H1 (cell line): ENCODE measurements at regions not wholly inside any gene's neighbourhood (a gene's known extent, or its start where the extent isn't known, plus 50 kb on each side); places are given as distances from the start of the nearest gene placed in this dataset.

ENCODE experiments used
- TF ChIP-seq, protein P1 (sequence below): IDR thresholded peaks from 2 replicates; pipeline ENCODE4 v1.6.1; 2012; ENCODE audit warnings: low read length, inconsistent platforms

DNA sequence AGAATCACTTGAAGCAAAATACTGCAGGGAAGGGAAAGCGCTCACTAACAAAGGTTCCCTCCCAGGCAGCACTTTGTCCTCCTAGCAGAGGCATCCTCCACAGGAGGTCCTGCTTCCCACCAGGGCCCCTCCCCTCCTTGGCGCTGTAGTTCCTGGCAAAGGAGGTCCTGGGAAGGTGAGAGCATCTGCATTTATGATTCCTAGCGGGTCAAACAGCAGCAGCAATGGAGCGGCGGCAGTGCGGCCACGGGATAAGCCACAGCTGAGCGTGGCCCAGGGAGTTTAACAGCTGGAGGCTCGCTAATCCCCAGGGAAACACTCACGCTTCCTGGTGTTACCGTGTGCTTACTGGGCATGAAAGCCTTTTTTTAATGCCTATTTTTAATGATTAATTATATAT is 185.8 kb downstream of the TTLL2 start (continued):
- TF ChIP-seq, protein P1, sequence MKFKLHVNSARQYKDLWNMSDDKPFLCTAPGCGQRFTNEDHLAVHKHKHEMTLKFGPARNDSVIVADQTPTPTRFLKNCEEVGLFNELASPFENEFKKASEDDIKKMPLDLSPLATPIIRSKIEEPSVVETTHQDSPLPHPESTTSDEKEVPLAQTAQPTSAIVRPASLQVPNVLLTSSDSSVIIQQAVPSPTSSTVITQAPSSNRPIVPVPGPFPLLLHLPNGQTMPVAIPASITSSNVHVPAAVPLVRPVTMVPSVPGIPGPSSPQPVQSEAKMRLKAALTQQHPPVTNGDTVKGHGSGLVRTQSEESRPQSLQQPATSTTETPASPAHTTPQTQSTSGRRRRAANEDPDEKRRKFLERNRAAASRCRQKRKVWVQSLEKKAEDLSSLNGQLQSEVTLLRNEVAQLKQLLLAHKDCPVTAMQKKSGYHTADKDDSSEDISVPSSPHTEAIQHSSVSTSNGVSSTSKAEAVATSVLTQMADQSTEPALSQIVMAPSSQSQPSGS, result no peak
